ENCODE measurements at regions not wholly inside any gene's neighbourhood (a gene's known extent, or its start where the extent isn't known, plus 50 kb on each side); places are given as distances from the start of the nearest gene placed in this dataset.
"Not testable (repeated sequence)": the region's sequence is repeated elsewhere in the genome, so short reads cannot be mapped to it uniquely, and the experiment has no call there.

DNA sequence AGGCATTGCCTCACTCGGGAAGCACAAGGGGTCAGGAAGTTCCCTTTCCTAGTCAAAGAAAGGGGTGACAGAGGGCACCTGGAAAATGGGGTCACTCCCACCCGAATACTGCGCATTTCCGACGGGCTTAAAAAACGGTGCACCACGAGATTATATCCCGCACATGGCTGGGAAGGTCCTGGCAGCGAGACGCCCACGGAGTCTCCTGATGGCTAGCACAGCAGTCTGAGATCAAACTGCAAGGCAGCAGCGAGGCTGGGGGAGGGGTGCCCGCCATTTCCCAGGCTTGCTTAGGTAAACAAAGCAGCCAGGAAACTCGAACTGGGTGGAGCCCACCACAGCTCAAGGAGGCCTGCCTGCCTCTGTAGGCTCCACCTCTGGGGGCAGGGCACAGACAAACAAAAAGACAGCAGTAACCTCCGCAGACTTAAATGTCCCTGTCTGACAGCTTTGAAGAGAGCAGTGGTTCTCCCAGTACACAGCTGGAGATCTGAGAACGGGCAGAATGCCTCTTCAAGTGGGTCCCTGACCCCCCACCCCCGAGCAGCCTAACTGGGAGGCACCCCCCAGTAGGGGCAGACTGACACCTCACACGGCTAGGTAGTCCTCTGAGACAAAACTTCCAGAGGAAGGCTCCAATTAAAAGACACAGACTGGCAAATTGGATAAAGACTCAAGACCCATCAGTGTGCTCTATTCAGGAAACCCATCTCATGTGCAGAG, 297.2 kb upstream of the DDI1 start:
- CTCF ChIA-PET; ATAC-seq; H3K36me3 ChIP-seq (ENCODE audit: control insufficient read depth in 2 of 2, insufficient read depth in 2 of 2, low read length in 1 of 2); H3K9ac ChIP-seq (ENCODE audit: control insufficient read depth, insufficient read depth, low read length); H3K4me3 ChIP-seq; H3K4me2 ChIP-seq (ENCODE audit: control insufficient read depth, insufficient read depth); BruUV-seq (replicated peaks); H3K79me2 ChIP-seq (ENCODE audit: control insufficient read depth, insufficient read depth, low read length); in situ Hi-C loops (cut with MboI); DNase-seq (ENCODE audit: low read depth, low spot score); H3K27ac ChIP-seq (ENCODE audit: control insufficient read depth, insufficient read depth); RAD21 ChIA-PET (ENCODE audit: unreplicated experiment); intact Hi-C loops (cut with micrococcal nuclease; ENCODE audit: unreplicated experiment); H2AFZ ChIP-seq (ENCODE audit: control insufficient read depth, low read depth, low read length); H3K9me3 ChIP-seq (replicated peaks; ENCODE audit: control insufficient read depth, insufficient read depth, low read length); H3K4me1 ChIP-seq (ENCODE audit: control insufficient read depth, insufficient read depth, low read length); SMC1A ChIA-PET (ENCODE audit: uncharacterized antibody, unreplicated experiment); H4K20me1 ChIP-seq (ENCODE audit: control insufficient read depth, insufficient read depth); FAIRE-seq; POLR2A ChIA-PET; H3K27me3 ChIP-seq (replicated peaks in 1 of 2; ENCODE audit: control insufficient read depth in 2 of 2, insufficient read depth in 2 of 2, low read length in 1 of 2): not testable (repeated sequence)
- 26% methylated on average over 11 of the region's 18 CpGs for WGBS (ENCODE audit: insufficient coverage, insufficient replicate concordance, low lambda C conversion rate, missing lambda C conversion rate)

DNA sequence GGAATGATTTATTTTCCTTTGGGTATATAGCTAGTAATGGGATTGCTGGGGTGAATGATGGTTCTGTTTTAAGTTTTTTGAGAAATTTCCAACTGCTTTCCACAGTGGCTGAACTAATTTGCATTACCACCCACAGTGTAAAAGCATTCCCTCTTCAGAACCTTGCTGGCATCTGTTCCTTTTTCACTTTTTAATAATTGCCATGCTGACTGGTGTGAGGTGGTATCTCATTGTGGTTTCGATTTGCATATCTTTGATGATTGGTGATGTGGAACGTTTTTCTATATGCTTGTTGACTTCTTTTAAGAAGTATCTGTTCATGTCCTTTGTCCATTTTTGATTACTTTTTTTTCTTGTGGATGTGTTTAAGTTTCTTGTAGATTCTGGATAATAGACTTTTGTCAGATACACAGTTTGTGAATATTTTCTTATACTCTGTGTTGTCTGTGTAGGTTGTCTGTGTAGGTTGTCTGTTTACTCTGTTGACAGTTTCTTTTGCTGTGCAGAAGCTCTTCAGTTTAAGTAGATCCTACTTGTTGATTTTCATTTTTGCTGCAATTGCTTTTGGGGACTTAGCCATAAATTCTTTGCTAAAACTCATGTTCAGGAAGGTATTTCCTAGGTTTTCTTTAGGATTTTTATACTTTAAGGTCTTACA, 291.8 kb upstream of the DDI1 start:
- H3K4me2 ChIP-seq (ENCODE audit: control insufficient read depth, insufficient read depth) = no peak overlapping the region
- in situ Hi-C loops (cut with MboI) = no loop called here
- no peaks in the 10 kb centered on the region for H3K9me3 ChIP-seq (replicated peaks; ENCODE audit: control insufficient read depth, insufficient read depth, low read length)
- TF ChIP-seq, protein P1, sequence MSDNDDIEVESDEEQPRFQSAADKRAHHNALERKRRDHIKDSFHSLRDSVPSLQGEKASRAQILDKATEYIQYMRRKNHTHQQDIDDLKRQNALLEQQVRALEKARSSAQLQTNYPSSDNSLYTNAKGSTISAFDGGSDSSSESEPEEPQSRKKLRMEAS (IDR thresholded peaks at IDR 0.05; ENCODE audit: low read depth, low read length) = no peak
- BruUV-seq (replicated peaks) = no TSS peak
- CTCF ChIA-PET = no interaction called here
- H3K27me3 ChIP-seq (replicated peaks in 1 of 2; ENCODE audit: control insufficient read depth in 2 of 2, insufficient read depth in 2 of 2, low read length in 1 of 2) = no peaks in the 10 kb centered on the region
- RAD21 ChIA-PET (ENCODE audit: unreplicated experiment) = no interaction called here
- intact Hi-C loops (cut with micrococcal nuclease; ENCODE audit: unreplicated experiment) = no loop called here
- H3K36me3 ChIP-seq (ENCODE audit: control insufficient read depth in 2 of 2, insufficient read depth in 2 of 2, low read length in 1 of 2) = no peaks in the 10 kb centered on the region
- WGBS (ENCODE audit: insufficient coverage, insufficient replicate concordance, low lambda C conversion rate, missing lambda C conversion rate) = 0% methylated on average over 2 of the region's 2 CpGs
- POLR2A ChIA-PET = no interaction called here
- FAIRE-seq = no peak
- H4K20me1 ChIP-seq (ENCODE audit: control insufficient read depth, insufficient read depth) = no peaks in the 10 kb centered on the region
- no peak overlapping the region for H3K27ac ChIP-seq (ENCODE audit: control insufficient read depth, insufficient read depth)
- H3K79me2 ChIP-seq (ENCODE audit: control insufficient read depth, insufficient read depth, low read length) = no peaks in the 10 kb centered on the region
- DNase-seq (ENCODE audit: low read depth, low spot score) = peak; percentile 8
- SMC1A ChIA-PET (ENCODE audit: uncharacterized antibody, unreplicated experiment) = no interaction called here
- no peak overlapping the region for H3K4me3 ChIP-seq
- H3K4me1 ChIP-seq (ENCODE audit: control insufficient read depth, insufficient read depth, low read length) = no peaks in the 10 kb centered on the region
- H2AFZ ChIP-seq (ENCODE audit: control insufficient read depth, low read depth, low read length) = no peak overlapping the region
- ATAC-seq = peak; percentile 39; the same call in 1 of the 3 replicates
- no peak overlapping the region for H3K9ac ChIP-seq (ENCODE audit: control insufficient read depth, insufficient read depth, low read length)

Data from GM12878 (cell line).